ENCODE measurements at regions not wholly inside any gene's neighbourhood (a gene's known extent, or its start where the extent isn't known, plus 50 kb on each side); places are given as distances from the start of the nearest gene placed in this dataset.
"Not testable (repeated sequence)": the region's sequence is repeated elsewhere in the genome, so short reads cannot be mapped to it uniquely, and the experiment has no call there.

- DNase-seq: not testable (repeated sequence)
These were observed 319.7 kb downstream of the SPATA31A1 start for GRCh38 chr9:39675211-39675553.

GRCh38 chr9:39678534-39679263 lies 323.2 kb downstream of the SPATA31A1 start:
- DNase-seq: not testable (repeated sequence)

GRCh38 chr9:39680694-39681401 lies 325.4 kb downstream of the SPATA31A1 start:
- DNase-seq: not testable (repeated sequence)

GRCh38 chr9:39728862-39729261 lies 373.4 kb downstream of the SPATA31A1 start:
- DNase-seq: not testable (repeated sequence)

GRCh38 chr9:39744898-39745297 lies 389.4 kb downstream of the SPATA31A1 start:
- not testable (repeated sequence) for DNase-seq

GRCh38 chr9:39775570-39775969 lies 420.1 kb downstream of the SPATA31A1 start:
- not testable (repeated sequence) for DNase-seq

GRCh38 chr9:39791356-39791755 lies 435.9 kb downstream of the SPATA31A1 start:
- peak; percentile 6 for DNase-seq

- not testable (repeated sequence) for DNase-seq
These were observed 442.5 kb downstream of the SPATA31A1 start for GRCh38 chr9:39797935-39798334.

GRCh38 chr9:39799252-39799651 lies 443.8 kb downstream of the SPATA31A1 start:
- not testable (repeated sequence) for DNase-seq

- not testable (repeated sequence) for DNase-seq
These were observed 447.1 kb downstream of the SPATA31A1 start for GRCh38 chr9:39802561-39802960.

- DNase-seq: peak; percentile 55
These were observed 454.1 kb downstream of the SPATA31A1 start for GRCh38 chr9:39809401-39810226.

GRCh38 chr9:39810401-39810800 lies 454.9 kb downstream of the SPATA31A1 start:
- DNase-seq: not testable (repeated sequence)

- not testable (repeated sequence) for DNase-seq
These were observed 456.1 kb downstream of the SPATA31A1 start for GRCh38 chr9:39811615-39812014.

GRCh38 chr9:39828457-39828856 lies 473.0 kb downstream of the SPATA31A1 start:
- DNase-seq: not testable (repeated sequence)
